ENCODE measurements at regions not wholly inside any gene's neighbourhood (a gene's known extent, or its start where the extent isn't known, plus 50 kb on each side); places are given as distances from the start of the nearest gene placed in this dataset.
"Not testable (repeated sequence)": the region's sequence is repeated elsewhere in the genome, so short reads cannot be mapped to it uniquely, and the experiment has no call there.

- Histone ChIP-seq H3K27me3 (ENCODE audit: insufficient read depth, poor library complexity, severe bottlenecking) (no peaks in the 10 kb centered on the region), H3K4me3 (ENCODE audit: severe bottlenecking) (no peak overlapping the region), H3K4me1 (ENCODE audit: insufficient read depth, poor library complexity, severe bottlenecking) (no peaks in the 10 kb centered on the region), H3K27ac (ENCODE audit: poor library complexity, severe bottlenecking) (no peak overlapping the region), H3K9me3 (ENCODE audit: severe bottlenecking) (no peaks in the 10 kb centered on the region), H3K36me3 (ENCODE audit: low read depth) (no peaks in the 10 kb centered on the region)
- no peak for TF ChIP-seq CTCF (IDR thresholded peaks at IDR 0.05; ENCODE audit: poor library complexity, severe bottlenecking)
- DNase-seq (ENCODE audit: low spot score) (no peak), ATAC-seq (ENCODE audit: low read depth) (no peak)
Observed at GRCh38 chr3:82130046-82130445, 368.6 kb upstream of the GBE1 start.

- DNase-seq (ENCODE audit: low spot score) = no peak
- Histone ChIP-seq H3K36me3 (ENCODE audit: low read depth) (no peaks in the 10 kb centered on the region), H3K27me3 (ENCODE audit: insufficient read depth, poor library complexity, severe bottlenecking) (no peaks in the 10 kb centered on the region), H3K4me1 (ENCODE audit: insufficient read depth, poor library complexity, severe bottlenecking) (no peaks in the 10 kb centered on the region), H3K27ac (ENCODE audit: poor library complexity, severe bottlenecking) (no peak overlapping the region), H3K9me3 (ENCODE audit: severe bottlenecking) (no peaks in the 10 kb centered on the region), H3K4me3 (ENCODE audit: severe bottlenecking) (no peak overlapping the region)
- TF ChIP-seq CTCF (IDR thresholded peaks at IDR 0.05; ENCODE audit: poor library complexity, severe bottlenecking) = no peak
- ATAC-seq (ENCODE audit: low read depth) = no peak
Observed at GRCh38 chr3:82129221-82129801, 367.9 kb upstream of the GBE1 start.

- no peaks in the 10 kb centered on the region for H3K36me3 ChIP-seq (ENCODE audit: low read depth)
- H3K4me1 ChIP-seq (ENCODE audit: insufficient read depth, poor library complexity, severe bottlenecking) = no peaks in the 10 kb centered on the region
- no peak for ATAC-seq (ENCODE audit: low read depth)
- no peak for DNase-seq (ENCODE audit: low spot score)
- H3K9me3 ChIP-seq (ENCODE audit: severe bottlenecking) = no peaks in the 10 kb centered on the region
- H3K27me3 ChIP-seq (ENCODE audit: insufficient read depth, poor library complexity, severe bottlenecking) = no peaks in the 10 kb centered on the region
- no peak for TF ChIP-seq CTCF (IDR thresholded peaks at IDR 0.05; ENCODE audit: poor library complexity, severe bottlenecking)
- no peak overlapping the region for H3K4me3 ChIP-seq (ENCODE audit: severe bottlenecking)
- no peak overlapping the region for H3K27ac ChIP-seq (ENCODE audit: poor library complexity, severe bottlenecking)
Observed at GRCh38 chr3:82128271-82128670, 366.8 kb upstream of the GBE1 start.

GRCh38 chr3:82122554-82123345 is 361.3 kb upstream of the GBE1 start:
- Histone ChIP-seq H3K4me1 (ENCODE audit: insufficient read depth, poor library complexity, severe bottlenecking) (no peaks in the 10 kb centered on the region), H3K4me3 (ENCODE audit: severe bottlenecking) (no peak overlapping the region), H3K9me3 (ENCODE audit: severe bottlenecking) (no peaks in the 10 kb centered on the region), H3K36me3 (ENCODE audit: low read depth) (no peaks in the 10 kb centered on the region), H3K27ac (ENCODE audit: poor library complexity, severe bottlenecking) (no peak overlapping the region), H3K27me3 (ENCODE audit: insufficient read depth, poor library complexity, severe bottlenecking) (no peaks in the 10 kb centered on the region)
- ATAC-seq (ENCODE audit: low read depth) = no peak
- no peak for TF ChIP-seq CTCF (IDR thresholded peaks at IDR 0.05; ENCODE audit: poor library complexity, severe bottlenecking)
- DNase-seq (ENCODE audit: low spot score) = no peak

- no peak for DNase-seq (ENCODE audit: low spot score)
- ATAC-seq (ENCODE audit: low read depth) = no peak
- no peak for TF ChIP-seq CTCF (IDR thresholded peaks at IDR 0.05; ENCODE audit: poor library complexity, severe bottlenecking)
- H3K27me3 ChIP-seq (ENCODE audit: insufficient read depth, poor library complexity, severe bottlenecking) = no peaks in the 10 kb centered on the region
- H3K36me3 ChIP-seq (ENCODE audit: low read depth) = no peaks in the 10 kb centered on the region
- no peak overlapping the region for H3K27ac ChIP-seq (ENCODE audit: poor library complexity, severe bottlenecking)
- H3K9me3 ChIP-seq (ENCODE audit: severe bottlenecking) = no peaks in the 10 kb centered on the region
- no peaks in the 10 kb centered on the region for H3K4me1 ChIP-seq (ENCODE audit: insufficient read depth, poor library complexity, severe bottlenecking)
- H3K4me3 ChIP-seq (ENCODE audit: severe bottlenecking) = no peak overlapping the region
Observed at GRCh38 chr3:82114589-82114988, 353.1 kb upstream of the GBE1 start.

- not testable (repeated sequence) for H3K27ac ChIP-seq (ENCODE audit: poor library complexity, severe bottlenecking); ATAC-seq (ENCODE audit: low read depth); H3K4me1 ChIP-seq (ENCODE audit: insufficient read depth, poor library complexity, severe bottlenecking); H3K27me3 ChIP-seq (ENCODE audit: insufficient read depth, poor library complexity, severe bottlenecking); H3K4me3 ChIP-seq (ENCODE audit: severe bottlenecking); DNase-seq (ENCODE audit: low spot score); H3K36me3 ChIP-seq (ENCODE audit: low read depth); H3K9me3 ChIP-seq (ENCODE audit: severe bottlenecking)
Observed at GRCh38 chr3:82110721-82111120, 349.3 kb upstream of the GBE1 start.
